Cardiac muscle cell (in vitro differentiated cells and primary cell): ENCODE measurements at regions not wholly inside any gene's neighbourhood (a gene's known extent, or its start where the extent isn't known, plus 50 kb on each side); places are given as distances from the start of the nearest gene placed in this dataset.

ENCODE experiments used
- DNase-seq, 2 donors: peaks; one replicate each; pipeline versions ENCODE4 v3.0.0 to v3.0.0-alpha.2; 2010 to 2017; ENCODE audit warnings: low read depth in 1 of 2, low spot score in 1 of 2
- H3K27ac ChIP-seq: fragments of 200-600 bp; sonication (generic); 2 replicates; pipeline ENCODE4 v1.5.1; 2016
- H3K27me3 ChIP-seq: fragments of 200-600 bp; sonication (generic); 2 replicates; pipeline ENCODE4 v1.6.0; 2016; ENCODE audit warnings: control low read depth
- H3K36me3 ChIP-seq: fragments of 200-600 bp; sonication (generic); 2 replicates; pipeline ENCODE4 v1.5.1; 2016; ENCODE audit warnings: control low read depth
- H3K4me1 ChIP-seq: fragments of 200-600 bp; sonication (generic); 2 replicates; pipeline ENCODE4 v1.8.1; 2017; ENCODE audit warnings: low read depth, mild to moderate bottlenecking, mixed run types
- H3K4me3 ChIP-seq: fragments of 200-600 bp; sonication (generic); 2 replicates; pipeline ENCODE4 v1.5.1; 2016; ENCODE audit warnings: mild to moderate bottlenecking
- H3K9me3 ChIP-seq: fragments of 200-600 bp; sonication (generic); 2 replicates; pipeline ENCODE4 v1.5.1; 2017; ENCODE audit warnings: low read depth, mild to moderate bottlenecking, control low read depth
- CTCF ChIP-seq: IDR thresholded peaks from 2 replicates; pipeline ENCODE4 v1.5.1; 2012; ENCODE audit warnings: low read depth, mild to moderate bottlenecking, low read length

GRCh38 chrX:25084446-25084845 is 68.7 kb upstream of the ARX start:
- TF ChIP-seq CTCF, result no peak
- H3K36me3 ChIP-seq, result no peaks in the 10 kb centered on the region
- DNase-seq, result no peak

GRCh38 chrX:25083661-25084060 is 67.9 kb upstream of the ARX start:
- Histone ChIP-seq H3K27me3 (no peaks in the 10 kb centered on the region), H3K4me1 (no peaks in the 10 kb centered on the region), H3K9me3 (no peaks in the 10 kb centered on the region), H3K4me3 (no peak overlapping the region), H3K27ac (no peak overlapping the region), H3K36me3 (no peaks in the 10 kb centered on the region)
- no peak for DNase-seq
- no peak for TF ChIP-seq CTCF

More at GRCh38 chrX:25084446-25084845, 68.7 kb upstream of the ARX start:
- Histone ChIP-seq H3K27ac (no peak overlapping the region), H3K9me3 (no peaks in the 10 kb centered on the region), H3K27me3 (no peaks in the 10 kb centered on the region), H3K4me3 (no peak overlapping the region), H3K4me1 (no peaks in the 10 kb centered on the region)

- Histone ChIP-seq H3K27ac (no peak overlapping the region), H3K4me1 (no peaks in the 10 kb centered on the region), H3K27me3 (no peaks in the 10 kb centered on the region), H3K9me3 (no peaks in the 10 kb centered on the region), H3K36me3 (no peaks in the 10 kb centered on the region), H3K4me3 (no peak overlapping the region)
- no peak for TF ChIP-seq CTCF
- no peak for DNase-seq
Observed at GRCh38 chrX:25079020-25079419, 63.3 kb upstream of the ARX start.

GRCh38 chrX:25076941-25077500 is 61.3 kb upstream of the ARX start:
- TF ChIP-seq CTCF, result no peak
- Histone ChIP-seq H3K36me3 (no peaks in the 10 kb centered on the region), H3K4me1 (no peaks in the 10 kb centered on the region), H3K9me3 (no peaks in the 10 kb centered on the region), H3K4me3 (no peak overlapping the region), H3K27ac (no peak overlapping the region), H3K27me3 (no peaks in the 10 kb centered on the region)
- no peak for DNase-seq

- no peaks in the 10 kb centered on the region for H3K27me3 ChIP-seq
- no peak for TF ChIP-seq CTCF
Observed at GRCh38 chrX:25072247-25072646, 56.5 kb upstream of the ARX start.

GRCh38 chrX:25070038-25070437 is 54.3 kb upstream of the ARX start:
- Histone ChIP-seq H3K4me1 (no peaks in the 10 kb centered on the region), H3K9me3 (no peaks in the 10 kb centered on the region), H3K27ac (no peak overlapping the region), H3K36me3 (no peaks in the 10 kb centered on the region), H3K27me3 (no peaks in the 10 kb centered on the region), H3K4me3 (no peak overlapping the region)
- TF ChIP-seq CTCF, result no peak
- no peak for DNase-seq

More at GRCh38 chrX:25072247-25072646, 56.5 kb upstream of the ARX start:
- H3K4me1 ChIP-seq, result no peaks in the 10 kb centered on the region
- H3K9me3 ChIP-seq, result no peaks in the 10 kb centered on the region
- no peak overlapping the region for H3K4me3 ChIP-seq
- no peak overlapping the region for H3K27ac ChIP-seq
- DNase-seq, result no peak
- H3K36me3 ChIP-seq, result no peaks in the 10 kb centered on the region
